H9 (cell line): ENCODE measurements at regions not wholly inside any gene's neighbourhood (a gene's known extent, or its start where the extent isn't known, plus 50 kb on each side); places are given as distances from the start of the nearest gene placed in this dataset.

Experiments
- DNase-seq: peaks from one replicate; pipeline ENCODE4 v3.0.0-alpha.2; 2017
- H2AFZ ChIP-seq: one replicate; pipeline ENCODE4 v1.6.1; 2013; ENCODE audit warnings: mild to moderate bottlenecking, low read length, control low read depth, moderate library complexity
- H2AK5ac ChIP-seq: 2 replicates; pipeline ENCODE4 v1.6.1; 2013; ENCODE audit warnings: low read length, control low read depth, mixed read lengths; ENCODE audit not compliant: insufficient read length
- H2BK120ac ChIP-seq: one replicate; pipeline ENCODE4 v1.6.1; 2013; ENCODE audit warnings: low read depth, mild to moderate bottlenecking, low read length, control low read depth, inconsistent platforms; ENCODE audit not compliant: poor library complexity, severe bottlenecking
- H2BK12ac ChIP-seq: 2 replicates; pipeline ENCODE4 v1.6.1; 2013; ENCODE audit warnings: low read length, control low read depth, mixed read lengths, low read depth; ENCODE audit not compliant: insufficient read length
- H2BK15ac ChIP-seq: 2 replicates; pipeline ENCODE4 v1.6.1; 2013; ENCODE audit warnings: low read depth, low read length, control low read depth
- H2BK20ac ChIP-seq: one replicate; pipeline ENCODE4 v1.6.1; 2013; ENCODE audit warnings: low read depth, mild to moderate bottlenecking, low read length, control low read depth, inconsistent platforms; ENCODE audit not compliant: poor library complexity, severe bottlenecking
- H2BK5ac ChIP-seq: 2 replicates; pipeline ENCODE4 v1.6.1; 2013; ENCODE audit warnings: low read length, control low read depth, mixed read lengths; ENCODE audit not compliant: insufficient read length
- H3K14ac ChIP-seq: 2 replicates; pipeline ENCODE4 v1.6.1; 2013; ENCODE audit warnings: low read length, control low read depth; ENCODE audit not compliant: insufficient read depth
- H3K18ac ChIP-seq: 2 replicates; pipeline ENCODE4 v1.6.1; 2013; ENCODE audit warnings: low read depth, mild to moderate bottlenecking, mixed read lengths, low read length, control low read depth; ENCODE audit not compliant: insufficient read length
- H3K23ac ChIP-seq: 2 replicates; pipeline ENCODE4 v1.6.1; 2013; ENCODE audit warnings: low read length, control low read depth, mixed read lengths, low read depth; ENCODE audit not compliant: insufficient read length
- H3K23me2 ChIP-seq: 2 replicates; pipeline ENCODE4 v1.6.1; 2013; ENCODE audit warnings: low read depth, mild to moderate bottlenecking, mixed read lengths, low read length, control low read depth; ENCODE audit not compliant: insufficient read length, poor library complexity, severe bottlenecking
- H3K27ac ChIP-seq: 2 replicates; pipeline ENCODE4 v1.5.1; 2013; ENCODE audit warnings: low read length, control low read depth, mixed read lengths, low read depth; ENCODE audit not compliant: insufficient read length
- H3K27me3 ChIP-seq: 2 replicates; pipeline ENCODE4 v1.6.1; 2013; ENCODE audit warnings: low read length, control low read depth, inconsistent platforms; ENCODE audit not compliant: insufficient read depth
- H3K4ac ChIP-seq: 2 replicates; pipeline ENCODE4 v1.6.1; 2013; ENCODE audit warnings: low read depth, mild to moderate bottlenecking, control low read depth, inconsistent platforms, low read length, moderate library complexity
- H3K4me1 ChIP-seq: 2 replicates; pipeline ENCODE4 v1.6.1; 2013; ENCODE audit warnings: low read length, control low read depth, inconsistent platforms; ENCODE audit not compliant: insufficient read depth
- H3K4me2 ChIP-seq: 2 replicates; pipeline ENCODE4 v1.6.1; 2013; ENCODE audit warnings: low read length, control low read depth, mixed read lengths; ENCODE audit not compliant: insufficient read length, insufficient read depth
- H3K56ac ChIP-seq: 2 replicates; pipeline ENCODE4 v1.6.1; 2013; ENCODE audit warnings: low read depth, mild to moderate bottlenecking, mixed read lengths, low read length, control low read depth; ENCODE audit not compliant: insufficient read length
- H3K79me1 ChIP-seq: 2 replicates; pipeline ENCODE4 v1.6.1; 2013; ENCODE audit warnings: low read depth, mild to moderate bottlenecking, moderate library complexity, low read length, control low read depth, inconsistent platforms; ENCODE audit not compliant: insufficient read depth, poor library complexity, severe bottlenecking
- H3K79me2 ChIP-seq: 2 replicates; pipeline ENCODE4 v1.6.1; 2013; ENCODE audit warnings: low read length, control low read depth, inconsistent platforms; ENCODE audit not compliant: insufficient read depth
- H3K9ac ChIP-seq: 2 replicates; pipeline ENCODE4 v1.6.1; 2013; ENCODE audit warnings: low read length, control low read depth, mixed read lengths; ENCODE audit not compliant: insufficient read length; ENCODE audit errors: extremely low read depth
- H3K9me3 ChIP-seq: one replicate; pipeline ENCODE4 v1.6.1; 2013; ENCODE audit warnings: low read depth, low read length, inconsistent platforms; ENCODE audit not compliant: control insufficient read depth
- H3T11ph ChIP-seq: one replicate; pipeline ENCODE4 v1.6.1; 2013; ENCODE audit warnings: mild to moderate bottlenecking, low read length, control low read depth, inconsistent platforms
- H4K20me1 ChIP-seq: one replicate; pipeline ENCODE4 v1.6.1; 2013; ENCODE audit not compliant: control insufficient read depth, insufficient read length, insufficient read depth
- H4K5ac ChIP-seq: 2 replicates; pipeline ENCODE4 v1.6.1; 2013; ENCODE audit warnings: low read depth, mild to moderate bottlenecking, mixed read lengths, low read length, control low read depth; ENCODE audit not compliant: insufficient read length
- H4K8ac ChIP-seq: replicated peaks from 2 replicates; pipeline ENCODE4 v1.6.1; 2013; ENCODE audit warnings: low read length, control low read depth, mixed read lengths, low read depth; ENCODE audit not compliant: insufficient read length
- H4K91ac ChIP-seq: 2 replicates; pipeline ENCODE4 v1.6.1; 2013; ENCODE audit warnings: low read depth, mild to moderate bottlenecking, moderate library complexity, mixed read lengths, low read length, control low read depth; ENCODE audit not compliant: insufficient read length
- H3K27ac Mint-ChIP-seq, 3 experiments: 2 replicates in 2 of 3; 3 replicates in 1 of 3; pipeline ENCODE4 v1.8.0; 2020 to 2021; ENCODE audit warnings: mixed read lengths in 3 of 3, mild to moderate bottlenecking in 1 of 3, moderate library complexity in 1 of 3
- H3K27me3 Mint-ChIP-seq: 2 replicates; pipeline ENCODE4 v1.8.0; 2021; ENCODE audit warnings: low read depth, mild to moderate bottlenecking, moderate library complexity, mixed read lengths
- H3K36me3 Mint-ChIP-seq, 3 experiments: 2 replicates in 2 of 3; 3 replicates in 1 of 3; pipeline ENCODE4 v1.8.0; 2020 to 2021; ENCODE audit warnings: low read depth in 3 of 3, mixed read lengths in 3 of 3; ENCODE audit not compliant: insufficient read depth in 1 of 3
- H3K4me1 Mint-ChIP-seq, 2 experiments: 2 replicates each; pipeline ENCODE4 v1.8.0; 2020; ENCODE audit warnings: mixed read lengths in 2 of 2
- H3K4me3 Mint-ChIP-seq, 2 experiments: 2 replicates in 1 of 2; 3 replicates in 1 of 2; pipeline ENCODE4 v1.8.0; 2020 to 2021; ENCODE audit warnings: mild to moderate bottlenecking in 2 of 2, mixed read lengths in 2 of 2, moderate library complexity in 1 of 2
- H3K9me3 Mint-ChIP-seq, 2 experiments: 2 replicates in 1 of 2; 3 replicates in 1 of 2; pipeline ENCODE4 v1.8.0; 2020; ENCODE audit warnings: mild to moderate bottlenecking in 2 of 2, mixed read lengths in 2 of 2, moderate library complexity in 1 of 2
- WGBS: extraction: QIAGEN DNeasy Blood & Tissue Kit; methylation state at CpG from one replicate; pipeline ENCODE4 v1.1.7; 2013; ENCODE audit warnings: missing lambda C conversion rate, low lambda C conversion rate, mixed read lengths; ENCODE audit not compliant: insufficient read length; ENCODE audit errors: extremely low coverage; 5-methylcytosine and 5-hydroxymethylcytosine counted together
- TF ChIP-seq, protein P1 (sequence below): fragments of 200-600 bp; sonication (generic); conservative IDR thresholded peaks from 3 replicates; pipeline ENCODE4 v1.8.0; 2021; ENCODE audit warnings: antibody characterized with exemption, mild to moderate bottlenecking

DNA sequence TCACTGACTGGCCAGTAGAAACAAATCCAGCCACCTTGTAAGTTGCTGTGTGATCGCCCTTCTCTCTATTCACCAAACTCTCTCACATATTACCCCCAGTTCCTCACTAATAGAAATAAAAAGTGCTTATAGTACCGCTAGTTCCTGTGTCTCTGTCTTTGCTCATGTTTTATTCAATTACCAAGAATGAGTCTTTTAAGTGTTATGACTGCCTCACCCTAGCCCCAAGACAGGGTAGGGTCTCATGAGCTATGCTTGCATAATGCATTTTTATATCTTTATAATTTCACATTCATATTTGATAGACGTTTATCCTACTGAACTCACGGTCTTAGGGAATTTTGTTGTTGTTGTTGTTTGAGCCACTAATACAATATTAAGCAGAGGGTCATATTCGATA is 109.6 kb upstream of the DOK6 start:
- H3K14ac ChIP-seq: no peak overlapping the region
- no peak overlapping the region for H3K56ac ChIP-seq
- H3K23ac ChIP-seq: no peak overlapping the region
- no peaks in the 10 kb centered on the region for H3K27me3 ChIP-seq
- H2BK120ac ChIP-seq: no peak overlapping the region
- H3K23me2 ChIP-seq: no peaks in the 10 kb centered on the region
- no peak overlapping the region for H2AK5ac ChIP-seq
- no peak for DNase-seq
- H3K9ac ChIP-seq: no peak overlapping the region
- Mint-ChIP-seq H3K27me3 (peaks cover 3% of the 10 kb centered on the region; the same call in 1 of the 2 replicates), H3K27ac (no peak overlapping the region), H3K9me3 (no peaks in the 10 kb centered on the region), H3K36me3 (no peaks in the 10 kb centered on the region), H3K4me3 (no peak overlapping the region), H3K4me1 (no peaks in the 10 kb centered on the region)
- no peaks in the 10 kb centered on the region for H3K9me3 ChIP-seq
- no peaks in the 10 kb centered on the region for H4K20me1 ChIP-seq
- no peak overlapping the region for H3T11ph ChIP-seq
- no peak overlapping the region for H4K8ac ChIP-seq
- no peak overlapping the region for H2BK5ac ChIP-seq
- no peak overlapping the region for H2BK12ac ChIP-seq
- H2BK15ac ChIP-seq: no peak overlapping the region
- H2BK20ac ChIP-seq: no peak overlapping the region
- TF ChIP-seq, protein P1, sequence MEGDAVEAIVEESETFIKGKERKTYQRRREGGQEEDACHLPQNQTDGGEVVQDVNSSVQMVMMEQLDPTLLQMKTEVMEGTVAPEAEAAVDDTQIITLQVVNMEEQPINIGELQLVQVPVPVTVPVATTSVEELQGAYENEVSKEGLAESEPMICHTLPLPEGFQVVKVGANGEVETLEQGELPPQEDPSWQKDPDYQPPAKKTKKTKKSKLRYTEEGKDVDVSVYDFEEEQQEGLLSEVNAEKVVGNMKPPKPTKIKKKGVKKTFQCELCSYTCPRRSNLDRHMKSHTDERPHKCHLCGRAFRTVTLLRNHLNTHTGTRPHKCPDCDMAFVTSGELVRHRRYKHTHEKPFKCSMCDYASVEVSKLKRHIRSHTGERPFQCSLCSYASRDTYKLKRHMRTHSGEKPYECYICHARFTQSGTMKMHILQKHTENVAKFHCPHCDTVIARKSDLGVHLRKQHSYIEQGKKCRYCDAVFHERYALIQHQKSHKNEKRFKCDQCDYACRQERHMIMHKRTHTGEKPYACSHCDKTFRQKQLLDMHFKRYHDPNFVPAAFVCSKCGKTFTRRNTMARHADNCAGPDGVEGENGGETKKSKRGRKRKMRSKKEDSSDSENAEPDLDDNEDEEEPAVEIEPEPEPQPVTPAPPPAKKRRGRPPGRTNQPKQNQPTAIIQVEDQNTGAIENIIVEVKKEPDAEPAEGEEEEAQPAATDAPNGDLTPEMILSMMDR: no peak
- H3K4ac ChIP-seq: no peak overlapping the region
- no peak overlapping the region for H2AFZ ChIP-seq
- no CpG with 5 or more reads among the region's 5 CpGs for WGBS
- no peak overlapping the region for H3K27ac ChIP-seq
- H4K91ac ChIP-seq: no peak overlapping the region
- no peak overlapping the region for H3K4me2 ChIP-seq
- no peaks in the 10 kb centered on the region for H3K4me1 ChIP-seq
- H3K79me1 ChIP-seq: no peaks in the 10 kb centered on the region
- H3K79me2 ChIP-seq: no peaks in the 10 kb centered on the region
- H3K18ac ChIP-seq: no peak overlapping the region
- H4K5ac ChIP-seq: no peak overlapping the region
